ENCODE measurements at regions not wholly inside any gene's neighbourhood (a gene's known extent, or its start where the extent isn't known, plus 50 kb on each side); places are given as distances from the start of the nearest gene placed in this dataset.

DNA sequence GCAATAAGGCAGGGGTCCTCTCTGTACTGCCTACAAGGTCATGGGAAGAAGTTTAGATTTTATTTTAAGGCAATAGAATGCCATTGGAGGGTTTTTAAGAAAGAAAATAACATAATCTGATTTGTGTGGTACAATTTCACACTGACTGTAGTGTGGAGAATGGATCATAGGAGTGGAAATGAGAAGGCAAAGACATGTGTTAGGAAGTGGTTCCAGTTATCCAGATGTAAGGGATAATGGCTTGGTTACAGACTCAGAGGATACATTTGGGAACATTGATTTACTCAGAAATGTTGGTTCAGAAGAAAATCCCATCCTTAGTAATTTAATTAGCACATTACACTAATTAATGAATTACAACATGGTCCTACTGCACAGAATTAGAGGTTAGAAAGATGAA is 788.2 kb downstream of the SLITRK5 start:
- no peak for ATAC-seq

More for the DNA sequence above, 788.2 kb downstream of the SLITRK5 start:
- Histone ChIP-seq H3K79me2 (ENCODE audit: control insufficient read depth, insufficient read depth, low read length) (no peaks in the 10 kb centered on the region), H3K4me3 (no peak overlapping the region), H3K4me1 (replicated peaks in 1 of 2; ENCODE audit: control insufficient read depth in 2 of 2, insufficient read depth in 2 of 2, low read length in 2 of 2) (no peaks in the 10 kb centered on the region), H2AFZ (ENCODE audit: low read depth, low read length) (no peak overlapping the region), H3K4me2 (ENCODE audit: insufficient read depth, low read length) (no peak overlapping the region), H4K20me1 (replicated peaks; ENCODE audit: control insufficient read depth, insufficient read depth, low read length) (no peaks in the 10 kb centered on the region), H3K9ac (ENCODE audit: insufficient read depth in 1 of 2, low read depth in 2 of 2, low read length in 2 of 2) (no peak overlapping the region), H3K27me3 (ENCODE audit: control insufficient read depth in 2 of 2, insufficient read depth in 2 of 2, low read length in 2 of 2) (no peaks in the 10 kb centered on the region), H3K9me3 (replicated peaks; ENCODE audit: control insufficient read depth, insufficient read depth, low read depth, low read length) (no peaks in the 10 kb centered on the region), H3K9me1 (ENCODE audit: control insufficient read depth, insufficient read depth, low read length) (no peaks in the 10 kb centered on the region), H3K36me3 (ENCODE audit: control insufficient read depth, insufficient read depth, low read length) (no peaks in the 10 kb centered on the region), H3K27ac (ENCODE audit: extremely low read depth, low read depth, low read length) (no peak overlapping the region)
- DNase-seq (ENCODE audit: extremely low read depth in 1 of 4, low spot score in 3 of 4) (no peak), FAIRE-seq (no peak)
- TF ChIP-seq TAF1 (IDR thresholded peaks at IDR 0.05; ENCODE audit: control insufficient read depth, extremely low read depth, insufficient read depth, low read length, severe bottlenecking) = no peak
- TF ChIP-seq, protein P1, sequence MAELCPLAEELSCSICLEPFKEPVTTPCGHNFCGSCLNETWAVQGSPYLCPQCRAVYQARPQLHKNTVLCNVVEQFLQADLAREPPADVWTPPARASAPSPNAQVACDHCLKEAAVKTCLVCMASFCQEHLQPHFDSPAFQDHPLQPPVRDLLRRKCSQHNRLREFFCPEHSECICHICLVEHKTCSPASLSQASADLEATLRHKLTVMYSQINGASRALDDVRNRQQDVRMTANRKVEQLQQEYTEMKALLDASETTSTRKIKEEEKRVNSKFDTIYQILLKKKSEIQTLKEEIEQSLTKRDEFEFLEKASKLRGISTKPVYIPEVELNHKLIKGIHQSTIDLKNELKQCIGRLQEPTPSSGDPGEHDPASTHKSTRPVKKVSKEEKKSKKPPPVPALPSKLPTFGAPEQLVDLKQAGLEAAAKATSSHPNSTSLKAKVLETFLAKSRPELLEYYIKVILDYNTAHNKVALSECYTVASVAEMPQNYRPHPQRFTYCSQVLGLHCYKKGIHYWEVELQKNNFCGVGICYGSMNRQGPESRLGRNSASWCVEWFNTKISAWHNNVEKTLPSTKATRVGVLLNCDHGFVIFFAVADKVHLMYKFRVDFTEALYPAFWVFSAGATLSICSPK (IDR thresholded peaks at IDR 0.05; ENCODE audit: borderline replicate concordance) = no peak
- TF ChIP-seq, protein P2, sequence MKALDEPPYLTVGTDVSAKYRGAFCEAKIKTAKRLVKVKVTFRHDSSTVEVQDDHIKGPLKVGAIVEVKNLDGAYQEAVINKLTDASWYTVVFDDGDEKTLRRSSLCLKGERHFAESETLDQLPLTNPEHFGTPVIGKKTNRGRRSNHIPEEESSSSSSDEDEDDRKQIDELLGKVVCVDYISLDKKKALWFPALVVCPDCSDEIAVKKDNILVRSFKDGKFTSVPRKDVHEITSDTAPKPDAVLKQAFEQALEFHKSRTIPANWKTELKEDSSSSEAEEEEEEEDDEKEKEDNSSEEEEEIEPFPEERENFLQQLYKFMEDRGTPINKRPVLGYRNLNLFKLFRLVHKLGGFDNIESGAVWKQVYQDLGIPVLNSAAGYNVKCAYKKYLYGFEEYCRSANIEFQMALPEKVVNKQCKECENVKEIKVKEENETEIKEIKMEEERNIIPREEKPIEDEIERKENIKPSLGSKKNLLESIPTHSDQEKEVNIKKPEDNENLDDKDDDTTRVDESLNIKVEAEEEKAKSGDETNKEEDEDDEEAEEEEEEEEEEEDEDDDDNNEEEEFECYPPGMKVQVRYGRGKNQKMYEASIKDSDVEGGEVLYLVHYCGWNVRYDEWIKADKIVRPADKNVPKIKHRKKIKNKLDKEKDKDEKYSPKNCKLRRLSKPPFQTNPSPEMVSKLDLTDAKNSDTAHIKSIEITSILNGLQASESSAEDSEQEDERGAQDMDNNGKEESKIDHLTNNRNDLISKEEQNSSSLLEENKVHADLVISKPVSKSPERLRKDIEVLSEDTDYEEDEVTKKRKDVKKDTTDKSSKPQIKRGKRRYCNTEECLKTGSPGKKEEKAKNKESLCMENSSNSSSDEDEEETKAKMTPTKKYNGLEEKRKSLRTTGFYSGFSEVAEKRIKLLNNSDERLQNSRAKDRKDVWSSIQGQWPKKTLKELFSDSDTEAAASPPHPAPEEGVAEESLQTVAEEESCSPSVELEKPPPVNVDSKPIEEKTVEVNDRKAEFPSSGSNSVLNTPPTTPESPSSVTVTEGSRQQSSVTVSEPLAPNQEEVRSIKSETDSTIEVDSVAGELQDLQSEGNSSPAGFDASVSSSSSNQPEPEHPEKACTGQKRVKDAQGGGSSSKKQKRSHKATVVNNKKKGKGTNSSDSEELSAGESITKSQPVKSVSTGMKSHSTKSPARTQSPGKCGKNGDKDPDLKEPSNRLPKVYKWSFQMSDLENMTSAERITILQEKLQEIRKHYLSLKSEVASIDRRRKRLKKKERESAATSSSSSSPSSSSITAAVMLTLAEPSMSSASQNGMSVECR (CRISPR knock-in tag; IDR thresholded peaks at IDR 0.05) = no peak
- TF ChIP-seq, protein P3, sequence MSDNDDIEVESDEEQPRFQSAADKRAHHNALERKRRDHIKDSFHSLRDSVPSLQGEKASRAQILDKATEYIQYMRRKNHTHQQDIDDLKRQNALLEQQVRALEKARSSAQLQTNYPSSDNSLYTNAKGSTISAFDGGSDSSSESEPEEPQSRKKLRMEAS (CRISPR knock-in tag; IDR thresholded peaks at IDR 0.05) = no peak
- TF ChIP-seq, protein P4, sequence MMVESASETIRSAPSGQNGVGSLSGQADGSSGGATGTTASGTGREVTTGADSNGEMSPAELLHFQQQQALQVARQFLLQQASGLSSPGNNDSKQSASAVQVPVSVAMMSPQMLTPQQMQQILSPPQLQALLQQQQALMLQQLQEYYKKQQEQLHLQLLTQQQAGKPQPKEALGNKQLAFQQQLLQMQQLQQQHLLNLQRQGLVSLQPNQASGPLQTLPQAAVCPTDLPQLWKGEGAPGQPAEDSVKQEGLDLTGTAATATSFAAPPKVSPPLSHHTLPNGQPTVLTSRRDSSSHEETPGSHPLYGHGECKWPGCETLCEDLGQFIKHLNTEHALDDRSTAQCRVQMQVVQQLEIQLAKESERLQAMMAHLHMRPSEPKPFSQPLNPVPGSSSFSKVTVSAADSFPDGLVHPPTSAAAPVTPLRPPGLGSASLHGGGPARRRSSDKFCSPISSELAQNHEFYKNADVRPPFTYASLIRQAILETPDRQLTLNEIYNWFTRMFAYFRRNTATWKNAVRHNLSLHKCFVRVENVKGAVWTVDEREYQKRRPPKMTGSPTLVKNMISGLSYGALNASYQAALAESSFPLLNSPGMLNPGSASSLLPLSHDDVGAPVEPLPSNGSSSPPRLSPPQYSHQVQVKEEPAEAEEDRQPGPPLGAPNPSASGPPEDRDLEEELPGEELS (CRISPR knock-in tag; IDR thresholded peaks at IDR 0.05; ENCODE audit: borderline replicate concordance) = no peak
- TF ChIP-seq MCM5 (IDR thresholded peaks at IDR 0.05; ENCODE audit: low read depth) = no peak
- in situ Hi-C loops (cut with MboI) (no loop called here), intact Hi-C loops (cut with micrococcal nuclease) (no loop called here)
- ChIA-PET CTCF (ENCODE audit: low intra/inter-chr PET ratio) (no interaction called here), POLR2A (no interaction called here)
- BruUV-seq (replicated peaks) = no TSS peak

Measured in K562 (cell line).